CD14-positive monocyte (primary cell): ENCODE measurements at regions not wholly inside any gene's neighbourhood (a gene's known extent, or its start where the extent isn't known, plus 50 kb on each side); places are given as distances from the start of the nearest gene placed in this dataset.

Source experiments
- DNase-seq, 3 donors: peaks; one replicate each; pipeline ENCODE4 v3.0.0-alpha.2; 2011 to 2022
- H2AFZ ChIP-seq: 2 replicates; pipeline ENCODE4 v1.6.0; 2012; ENCODE audit warnings: mild to moderate bottlenecking, low read depth, low read length, inconsistent platforms; ENCODE audit not compliant: insufficient read depth, poor library complexity, severe bottlenecking
- H3K27ac ChIP-seq, 2 donors: 1 replicate in 1 of 2; 2 replicates in 1 of 2; pipeline ENCODE4 v1.5.1; 2012 to 2013; ENCODE audit warnings: low read length in 2 of 2, control low read depth in 1 of 2, inconsistent platforms in 1 of 2, low read depth in 1 of 2, mild to moderate bottlenecking in 1 of 2
- H3K27me3 ChIP-seq, 2 donors: one replicate each; pipeline versions ENCODE4 v1.6.0 to v1.6.1; 2011 to 2013; ENCODE audit warnings: low read length in 2 of 2; ENCODE audit not compliant: control insufficient read depth in 2 of 2, insufficient read depth in 2 of 2
- H3K36me3 ChIP-seq, 2 donors: replicated peaks in 1 of 2; 1 replicate in 1 of 2; 2 replicates in 1 of 2; pipeline versions ENCODE4 v1.5.1 to v1.6.1; 2012 to 2013; ENCODE audit warnings: low read length in 2 of 2, control low read depth in 1 of 2, inconsistent platforms in 1 of 2, mild to moderate bottlenecking in 1 of 2; ENCODE audit not compliant: insufficient read depth in 2 of 2, control insufficient read depth in 1 of 2
- H3K4me1 ChIP-seq, 2 donors: 1 replicate in 1 of 2; 2 replicates in 1 of 2; pipeline versions ENCODE4 v1.5.1 to v1.6.1; 2012 to 2013; ENCODE audit warnings: low read length in 2 of 2, control low read depth in 1 of 2, inconsistent platforms in 1 of 2, mild to moderate bottlenecking in 1 of 2, moderate library complexity in 1 of 2; ENCODE audit not compliant: insufficient read depth in 2 of 2, control insufficient read depth in 1 of 2
- H3K4me2 ChIP-seq: replicated peaks from 2 replicates; pipeline ENCODE3; 2012; ENCODE audit warnings: low read length, moderate library complexity, mild to moderate bottlenecking; ENCODE audit not compliant: poor library complexity, severe bottlenecking; ENCODE audit errors: extremely low read depth
- H3K4me3 ChIP-seq, 3 experiments: fragments of 200-600 bp in 1 of 3; sonication (generic) in 1 of 3; replicated peaks in 1 of 3; 1 replicate in 2 of 3; 2 replicates in 1 of 3; pipeline ENCODE4 v1.5.1; 2011 to 2013; ENCODE audit warnings: low read length in 3 of 3, mild to moderate bottlenecking in 3 of 3, control low read depth in 2 of 3, low read depth in 2 of 3, inconsistent platforms in 1 of 3, moderate library complexity in 1 of 3
- H3K79me2 ChIP-seq: 2 replicates; pipeline ENCODE4 v1.6.0; 2012; ENCODE audit warnings: mild to moderate bottlenecking, control low read depth, inconsistent platforms, low read length, moderate library complexity; ENCODE audit not compliant: insufficient read depth
- H3K9ac ChIP-seq: 2 replicates; pipeline ENCODE4 v1.6.0; 2017; ENCODE audit warnings: low read length, mild to moderate bottlenecking; ENCODE audit not compliant: insufficient read depth, poor library complexity, severe bottlenecking
- H3K9me3 ChIP-seq, 2 donors: replicated peaks in 1 of 2; 1 replicate in 1 of 2; 2 replicates in 1 of 2; pipeline versions ENCODE4 v1.5.1 to v1.6.1; 2012 to 2013; ENCODE audit warnings: low read length in 2 of 2, control low read depth in 1 of 2; ENCODE audit not compliant: control insufficient read depth in 1 of 2, insufficient read depth in 1 of 2
- H4K20me1 ChIP-seq: 2 replicates; pipeline ENCODE4 v1.6.0; 2012; ENCODE audit warnings: mild to moderate bottlenecking, low read length, control low read depth, moderate library complexity; ENCODE audit not compliant: insufficient read depth
- H3K27ac Mint-ChIP-seq, 7 donors: one replicate each; pipeline ENCODE4 v1.8.0; 2020; ENCODE audit warnings: mild to moderate bottlenecking in 7 of 7, mixed read lengths in 7 of 7, moderate library complexity in 6 of 7, inconsistent platforms in 2 of 7
- H3K27me3 Mint-ChIP-seq, 3 donors: one replicate each; pipeline ENCODE4 v1.8.0; 2021 to 2022; ENCODE audit warnings: low read depth in 3 of 3, mild to moderate bottlenecking in 3 of 3, mixed read lengths in 3 of 3, moderate library complexity in 3 of 3, inconsistent platforms in 1 of 3
- H3K36me3 Mint-ChIP-seq, 2 donors: one replicate each; pipeline ENCODE4 v1.8.0; 2020; ENCODE audit warnings: mixed read lengths in 2 of 2, inconsistent platforms in 1 of 2, mild to moderate bottlenecking in 1 of 2
- H3K4me1 Mint-ChIP-seq: one replicate; pipeline ENCODE4 v1.8.0; 2020; ENCODE audit warnings: mild to moderate bottlenecking, mixed read lengths
- H3K4me3 Mint-ChIP-seq, 2 donors: one replicate each; pipeline ENCODE4 v1.8.0; 2020; ENCODE audit warnings: mild to moderate bottlenecking in 2 of 2, mixed read lengths in 2 of 2, moderate library complexity in 1 of 2
- H3K9me3 Mint-ChIP-seq, 7 donors: one replicate each; pipeline ENCODE4 v1.8.0; 2020 to 2022; ENCODE audit warnings: mixed read lengths in 7 of 7, mild to moderate bottlenecking in 6 of 7, moderate library complexity in 6 of 7, inconsistent platforms in 2 of 7
- CTCF ChIP-seq: fragments of 200-600 bp; IDR thresholded peaks from one replicate; pipeline ENCODE4 v1.8.0; 2022; ENCODE audit warnings: antibody characterized with exemption, mild to moderate bottlenecking
- WGBS: methylation state at CpG from one replicate; pipeline ENCODE4 v1.1.5; 2013; ENCODE audit warnings: missing lambda C conversion rate; ENCODE audit not compliant: insufficient coverage; 5-methylcytosine and 5-hydroxymethylcytosine counted together
- intact Hi-C, 2 donors: fragments of 100-400 bp; cut with micrococcal nuclease; formaldehyde crosslinking; loops; one replicate each; pipeline versions ENCODE4 v1.15.0 to v1.15.1; 2023

GRCh38 chr16:51648526-51648925 lies 497.5 kb upstream of the SALL1 start:
- intact Hi-C loops = no loop called here
- Histone ChIP-seq H3K36me3 (no peaks in the 10 kb centered on the region), H3K9ac (no peak overlapping the region), H3K27me3 (no peaks in the 10 kb centered on the region), H3K27ac (no peak overlapping the region), H3K4me2 (no peak overlapping the region), H3K4me3 (no peak overlapping the region), H4K20me1 (no peaks in the 10 kb centered on the region), H3K9me3 (peaks cover 31 to 43% of the 10 kb centered on the region in 2 donors), H2AFZ (no peak overlapping the region), H3K4me1 (no peaks in the 10 kb centered on the region), H3K79me2 (no peaks in the 10 kb centered on the region)
- no peak overlapping the region for H3K4me3 Mint-ChIP-seq
- H3K36me3 Mint-ChIP-seq = no peaks in the 10 kb centered on the region
- H3K27ac Mint-ChIP-seq = no peak overlapping the region
- TF ChIP-seq CTCF = no peak
- no peaks in the 10 kb centered on the region for H3K4me1 Mint-ChIP-seq
- no peak for DNase-seq
- 20% methylated on average over 1 of the region's 2 CpGs for WGBS
- peaks cover 0 to 1% (median 0%) of the 10 kb centered on the region in 3 donors for H3K27me3 Mint-ChIP-seq
- H3K9me3 Mint-ChIP-seq = peaks cover 8 to 27% (median 20%) of the 10 kb centered on the region in 7 donors

GRCh38 chr16:51641191-51641765 lies 490.2 kb upstream of the SALL1 start:
- peaks cover 2 to 3% (median 2%) of the 10 kb centered on the region in 3 donors for H3K27me3 Mint-ChIP-seq
- no peak overlapping the region for H3K27ac ChIP-seq
- H3K27me3 ChIP-seq = no peaks in the 10 kb centered on the region
- no peaks in the 10 kb centered on the region for H4K20me1 ChIP-seq
- no peaks in the 10 kb centered on the region for H3K4me1 ChIP-seq
- H3K4me3 ChIP-seq = no peak overlapping the region
- no peaks in the 10 kb centered on the region for H3K4me1 Mint-ChIP-seq
- DNase-seq = no peak
- H3K36me3 Mint-ChIP-seq = no peaks in the 10 kb centered on the region
- H3K9me3 Mint-ChIP-seq = peaks cover 2 to 13% (median 6%) of the 10 kb centered on the region in 7 donors
- H3K9me3 ChIP-seq = peaks cover 13 to 15% of the 10 kb centered on the region in 2 donors
- intact Hi-C loops = no loop called here
- H3K9ac ChIP-seq = no peak overlapping the region
- no peak overlapping the region for H3K4me3 Mint-ChIP-seq
- H3K79me2 ChIP-seq = no peaks in the 10 kb centered on the region
- no peak overlapping the region for H3K4me2 ChIP-seq
- no CpG with 5 or more reads among the region's 3 CpGs for WGBS
- no peak overlapping the region for H2AFZ ChIP-seq
- no peak overlapping the region for H3K27ac Mint-ChIP-seq
- no peak for TF ChIP-seq CTCF
- H3K36me3 ChIP-seq = no peaks in the 10 kb centered on the region
